Psoas muscle (tissue), 7 donors: ENCODE measurements at regions not wholly inside any gene's neighbourhood (a gene's known extent, or its start where the extent isn't known, plus 50 kb on each side); places are given as distances from the start of the nearest gene placed in this dataset.
"Not testable (repeated sequence)": the region's sequence is repeated elsewhere in the genome, so short reads cannot be mapped to it uniquely, and the experiment has no call there.

Experiments
- ATAC-seq, 4 donors: fragments of 200-7000 bp; cut with Tn5 transposase; one replicate each; pipeline ENCODE4 v1.9.1; 2020; ENCODE audit warnings: moderate library complexity in 3 of 4, mild to moderate bottlenecking in 2 of 4
- DNase-seq, 2 donors: peaks; one replicate each; pipeline ENCODE4 v3.0.0-alpha.2; 2020
- H3K27ac ChIP-seq: fragments of 200-600 bp; one replicate; pipeline ENCODE4 v1.8.0; 2022
- H3K27me3 ChIP-seq, 3 donors: fragments of 200-600 bp in 1 of 3; one replicate each; pipeline versions ENCODE4 v1.6.1 to v1.8.0; 2013 to 2022; ENCODE audit warnings: low read length in 2 of 3, mild to moderate bottlenecking in 2 of 3, moderate library complexity in 1 of 3; ENCODE audit not compliant: insufficient read depth in 3 of 3
- H3K36me3 ChIP-seq, 2 donors: fragments of 200-600 bp in 1 of 2; one replicate each; pipeline versions ENCODE4 v1.6.1 to v1.8.0; 2013 to 2022; ENCODE audit warnings: low read depth in 1 of 2, mild to moderate bottlenecking in 1 of 2, moderate library complexity in 1 of 2; ENCODE audit not compliant: insufficient read depth in 1 of 2
- H3K4me1 ChIP-seq: fragments of 200-600 bp; one replicate; pipeline ENCODE4 v1.8.0; 2022
- H3K4me3 ChIP-seq: fragments of 200-600 bp; one replicate; pipeline ENCODE4 v1.8.0; 2022; ENCODE audit warnings: mild to moderate bottlenecking
- H3K9me3 ChIP-seq: fragments of 200-600 bp; one replicate; pipeline ENCODE4 v1.8.0; 2022
- WGBS, 3 donors: extraction: QIAGEN DNeasy Blood & Tissue Kit; methylation state at CpG; one replicate each; pipeline versions ENCODE4 v1.1.6 to v1.1.7; 2013; 5-methylcytosine and 5-hydroxymethylcytosine counted together
- intact Hi-C, 2 donors: fragments of 100-400 bp; cut with DNase I; formaldehyde crosslinking; loops; one replicate each; pipeline versions ENCODE4 v1.11.0 to v1.14.2; 2022
- donor health status: healthy with polysubstance abuse.
- donor health status: DM: no; HTN: no; CAD: no; lungs with moderate emphysema.
- donor health status: Bipolar disorder and iron deficiency.
- donor health status: healthy.
- donor health status: DM: yes; HTN: yes; CAD: no.
- donor health status: DM: no; HTN: no; CAD: no.
- donor health status: DM: yes; HTN: yes; CAD: no.

DNA sequence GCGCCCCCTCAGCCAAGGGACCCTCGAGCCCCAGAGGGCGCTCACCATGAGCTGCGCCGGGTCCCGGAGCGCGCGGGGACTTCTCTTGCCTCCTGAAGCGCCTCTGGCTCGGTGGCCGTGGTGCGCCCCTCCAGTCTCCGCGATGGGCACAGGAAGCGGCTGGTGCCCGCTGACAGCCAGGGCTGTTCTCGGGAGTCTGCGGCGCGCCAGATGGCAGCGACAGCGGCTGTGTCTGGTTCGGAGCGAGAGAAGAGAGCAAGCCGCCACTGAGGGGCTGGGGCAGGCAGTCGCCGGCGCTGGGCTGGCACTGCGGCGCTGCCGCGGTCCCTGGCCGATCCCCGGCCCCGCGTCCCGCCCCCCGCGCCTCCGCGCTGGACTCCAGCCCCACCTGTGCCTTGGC is 920.2 kb downstream of the RPIA start:
- DNase-seq, intact Hi-C loops, H3K36me3 ChIP-seq, H3K9me3 ChIP-seq, ATAC-seq, H3K4me1 ChIP-seq, H3K27ac ChIP-seq, H3K27me3 ChIP-seq, H3K4me3 ChIP-seq: not testable (repeated sequence)
- WGBS, 3 donors: 1 to 11% (median 3%) methylated on average over 37 to 41 of the region's 42 CpGs

DNA sequence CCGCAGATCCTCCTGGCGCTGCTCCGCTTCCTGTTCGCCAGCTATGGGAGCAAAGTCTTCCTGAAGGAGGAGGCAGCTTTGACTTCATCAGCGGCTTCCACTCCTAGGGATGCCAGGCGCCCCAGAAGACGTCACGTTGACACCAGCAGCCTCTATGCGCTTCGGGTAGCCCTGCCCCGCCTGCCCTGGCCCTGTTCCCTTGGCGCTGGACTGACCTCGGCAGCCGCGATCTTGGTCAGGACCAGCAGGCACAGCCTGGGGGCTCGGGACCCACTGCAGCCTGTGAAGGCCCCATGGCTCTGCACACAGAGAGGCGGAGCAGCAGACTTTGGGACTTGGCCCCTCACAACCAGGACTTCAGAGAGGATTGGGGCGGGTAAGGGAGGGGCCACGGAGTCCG is 957.8 kb downstream of the RPIA start:
- DNase-seq: peak; percentile 17 to 54
- H3K4me1 ChIP-seq, intact Hi-C loops, H3K9me3 ChIP-seq, H3K27me3 ChIP-seq, ATAC-seq, H3K27ac ChIP-seq, H3K36me3 ChIP-seq, H3K4me3 ChIP-seq: not testable (repeated sequence)
- WGBS, 3 donors: 21 to 35% (median 25%) methylated on average over 9 to 13 of the region's 20 CpGs

DNA sequence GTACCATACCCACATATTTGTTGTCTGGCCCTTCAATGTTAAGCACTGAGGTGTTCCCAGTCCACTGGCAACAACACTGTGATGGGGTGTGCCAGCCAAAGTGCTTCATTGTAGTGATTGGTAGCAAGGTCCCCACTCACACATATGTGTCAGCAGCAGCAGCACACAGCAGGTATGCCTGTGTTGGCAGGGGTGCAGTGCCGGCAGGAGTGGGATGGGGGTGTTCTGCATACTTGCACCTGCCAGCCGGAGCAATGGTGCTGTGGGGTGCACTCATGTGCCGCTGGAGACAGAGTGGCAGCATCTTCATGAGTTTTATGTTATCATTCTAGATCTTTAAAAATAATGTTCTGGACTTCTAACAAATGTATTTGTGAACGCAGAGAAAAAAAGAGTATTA is 987.8 kb downstream of the RPIA start:
- H3K27me3 ChIP-seq, H3K4me3 ChIP-seq, H3K4me1 ChIP-seq, ATAC-seq, H3K27ac ChIP-seq, DNase-seq, H3K36me3 ChIP-seq, H3K9me3 ChIP-seq, intact Hi-C loops: not testable (repeated sequence)
- WGBS, 3 donors: 81 to 90% (median 84%) methylated on average over 4 of the region's 4 CpGs
